ENCODE measurements at regions not wholly inside any gene's neighbourhood (a gene's known extent, or its start where the extent isn't known, plus 50 kb on each side); places are given as distances from the start of the nearest gene placed in this dataset.

DNA sequence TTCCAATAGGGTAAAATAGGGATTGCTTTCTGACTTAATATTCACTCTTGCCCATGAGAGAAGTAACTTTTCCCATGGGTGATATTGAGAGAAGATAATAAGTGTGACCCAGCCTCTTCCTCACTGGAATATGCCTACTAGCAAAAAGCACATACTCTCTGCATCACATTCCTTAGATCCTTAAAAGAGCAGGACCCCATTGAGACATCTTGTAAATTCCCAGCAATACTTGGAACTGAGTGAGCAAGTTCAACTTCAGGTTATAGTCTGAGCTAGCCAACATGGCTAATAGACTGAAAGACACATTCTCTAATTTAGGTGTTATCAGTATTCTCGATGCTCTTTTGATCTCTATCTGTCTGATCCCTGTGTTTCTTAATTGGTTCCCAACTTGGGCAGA is 1372.3 kb downstream of the STIM2 start:
- TF ChIP-seq POLR2A (IDR thresholded peaks at IDR 0.05): no peak
- TF ChIP-seq, protein P1, sequence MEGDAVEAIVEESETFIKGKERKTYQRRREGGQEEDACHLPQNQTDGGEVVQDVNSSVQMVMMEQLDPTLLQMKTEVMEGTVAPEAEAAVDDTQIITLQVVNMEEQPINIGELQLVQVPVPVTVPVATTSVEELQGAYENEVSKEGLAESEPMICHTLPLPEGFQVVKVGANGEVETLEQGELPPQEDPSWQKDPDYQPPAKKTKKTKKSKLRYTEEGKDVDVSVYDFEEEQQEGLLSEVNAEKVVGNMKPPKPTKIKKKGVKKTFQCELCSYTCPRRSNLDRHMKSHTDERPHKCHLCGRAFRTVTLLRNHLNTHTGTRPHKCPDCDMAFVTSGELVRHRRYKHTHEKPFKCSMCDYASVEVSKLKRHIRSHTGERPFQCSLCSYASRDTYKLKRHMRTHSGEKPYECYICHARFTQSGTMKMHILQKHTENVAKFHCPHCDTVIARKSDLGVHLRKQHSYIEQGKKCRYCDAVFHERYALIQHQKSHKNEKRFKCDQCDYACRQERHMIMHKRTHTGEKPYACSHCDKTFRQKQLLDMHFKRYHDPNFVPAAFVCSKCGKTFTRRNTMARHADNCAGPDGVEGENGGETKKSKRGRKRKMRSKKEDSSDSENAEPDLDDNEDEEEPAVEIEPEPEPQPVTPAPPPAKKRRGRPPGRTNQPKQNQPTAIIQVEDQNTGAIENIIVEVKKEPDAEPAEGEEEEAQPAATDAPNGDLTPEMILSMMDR (IDR thresholded peaks at IDR 0.05): no peak
- intact Hi-C loops (cut with DNase I; ENCODE audit: low total_unique reads): no loop called here
- DNase-seq (ENCODE audit: low spot score in 2 of 2): no peak
- H3K4me3 ChIP-seq (ENCODE audit: low read depth, poor library complexity, severe bottlenecking): no peak overlapping the region
- 48 to 60% methylated on average over 1 of the region's 1 CpG for WGBS, 2 donors

DNA sequence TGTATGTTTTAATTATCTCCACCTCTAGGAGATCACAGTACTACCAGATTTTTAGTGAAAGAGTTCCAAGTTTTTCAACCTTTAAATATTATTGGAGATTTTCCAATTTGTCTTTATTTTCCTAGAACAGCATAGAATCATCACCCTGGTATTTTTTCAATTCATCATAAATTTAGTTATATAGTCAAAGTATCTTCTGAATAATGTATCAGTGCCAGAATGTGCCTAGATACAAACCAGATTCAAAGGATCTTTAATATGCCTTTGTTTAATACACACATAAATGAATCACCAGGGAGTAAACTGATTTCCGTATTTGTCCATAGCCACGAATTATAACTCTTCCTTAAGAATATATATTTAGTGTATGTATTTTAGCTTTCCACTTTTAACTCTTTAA is 1373.1 kb downstream of the STIM2 start:
- TF ChIP-seq, protein P1 (IDR thresholded peaks at IDR 0.05): no peak
- TF ChIP-seq POLR2A (IDR thresholded peaks at IDR 0.05): no peak
- intact Hi-C loops (cut with DNase I; ENCODE audit: low total_unique reads): no loop called here
- no peak overlapping the region for H3K4me3 ChIP-seq (ENCODE audit: low read depth, poor library complexity, severe bottlenecking)
- no peak for DNase-seq (ENCODE audit: low spot score in 2 of 2)
- WGBS, 2 donors: 39 to 52% methylated on average over 2 of the region's 2 CpGs

DNA sequence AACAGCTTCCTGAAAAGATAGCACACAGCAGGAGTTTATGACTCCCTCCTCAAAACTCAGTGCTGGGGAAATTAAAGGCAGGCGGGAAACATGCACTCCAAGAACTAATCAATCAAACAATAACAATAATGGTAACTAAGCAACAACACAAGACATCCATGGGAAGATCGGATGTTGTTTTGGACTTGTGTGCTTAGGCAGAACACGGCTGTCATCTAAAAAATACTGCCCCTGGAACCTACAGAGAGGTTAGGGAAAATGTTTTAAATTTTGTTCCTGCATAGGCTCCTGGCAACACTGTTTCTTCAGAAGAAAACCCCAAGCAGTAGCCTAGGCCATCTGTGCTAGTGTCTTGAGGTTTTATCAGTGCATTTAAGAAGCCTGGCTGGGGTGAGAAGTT is 1378.2 kb downstream of the STIM2 start:
- WGBS, 2 donors: 41 to 59% methylated on average over 3 of the region's 3 CpGs
- intact Hi-C loops (cut with DNase I; ENCODE audit: low total_unique reads): no loop called here
- no peak for TF ChIP-seq POLR2A (IDR thresholded peaks at IDR 0.05)
- TF ChIP-seq, protein P1 (IDR thresholded peaks at IDR 0.05): no peak
- H3K4me3 ChIP-seq (ENCODE audit: low read depth, poor library complexity, severe bottlenecking): no peak overlapping the region
- no peak for DNase-seq (ENCODE audit: low spot score in 2 of 2)

DNA sequence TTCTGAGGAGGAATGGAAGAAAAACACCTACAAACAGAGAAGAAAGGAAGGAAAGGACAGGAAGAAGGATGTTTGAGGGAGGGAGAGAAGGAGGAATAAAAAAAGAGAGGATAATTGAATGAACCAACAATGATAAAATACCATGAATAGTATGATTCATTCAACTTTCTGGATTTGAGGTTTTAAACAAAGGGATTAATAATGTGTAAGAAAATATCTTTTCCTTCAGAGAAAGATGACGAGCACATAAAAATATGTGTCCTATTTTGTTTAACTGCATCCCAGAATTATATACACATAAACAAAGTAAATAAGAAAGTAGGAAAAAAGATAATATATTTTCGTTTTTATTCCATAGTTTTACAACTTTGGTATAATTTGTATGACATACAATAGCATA is 1380.4 kb downstream of the STIM2 start:
- TF ChIP-seq, protein P1 (IDR thresholded peaks at IDR 0.05): no peak
- TF ChIP-seq POLR2A (IDR thresholded peaks at IDR 0.05): no peak
- 69 to 77% methylated on average over 2 of the region's 2 CpGs for WGBS, 2 donors
- H3K4me3 ChIP-seq (ENCODE audit: low read depth, poor library complexity, severe bottlenecking): no peak overlapping the region
- intact Hi-C loops (cut with DNase I; ENCODE audit: low total_unique reads): no loop called here
- DNase-seq (ENCODE audit: low spot score in 2 of 2): no peak

DNA sequence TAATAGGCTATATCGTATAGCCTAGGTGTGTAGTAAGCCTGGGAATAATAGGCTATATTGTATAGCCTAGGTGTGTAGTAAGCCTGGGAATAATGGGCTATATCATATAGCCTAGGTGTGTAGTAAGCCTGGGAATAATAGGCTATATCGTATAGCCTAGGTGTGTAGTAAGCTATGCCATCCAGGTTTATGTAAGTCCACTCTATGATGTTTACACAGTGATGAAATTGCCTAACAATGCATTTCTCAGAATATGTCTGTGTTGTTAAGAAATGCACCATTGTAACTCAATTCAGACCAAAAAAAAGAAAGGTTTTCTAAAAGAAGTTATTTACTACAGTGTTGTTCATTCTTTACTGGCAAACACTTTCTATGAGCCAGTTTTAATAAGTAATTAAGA is 1387.2 kb downstream of the STIM2 start:
- intact Hi-C loops (cut with DNase I; ENCODE audit: low total_unique reads): no loop called here
- 87 to 95% methylated on average over 2 of the region's 2 CpGs for WGBS, 2 donors
- TF ChIP-seq POLR2A (IDR thresholded peaks at IDR 0.05): no peak
- TF ChIP-seq, protein P1 (IDR thresholded peaks at IDR 0.05): no peak
- no peak for DNase-seq (ENCODE audit: low spot score in 2 of 2)
- no peak overlapping the region for H3K4me3 ChIP-seq (ENCODE audit: low read depth, poor library complexity, severe bottlenecking)

DNA sequence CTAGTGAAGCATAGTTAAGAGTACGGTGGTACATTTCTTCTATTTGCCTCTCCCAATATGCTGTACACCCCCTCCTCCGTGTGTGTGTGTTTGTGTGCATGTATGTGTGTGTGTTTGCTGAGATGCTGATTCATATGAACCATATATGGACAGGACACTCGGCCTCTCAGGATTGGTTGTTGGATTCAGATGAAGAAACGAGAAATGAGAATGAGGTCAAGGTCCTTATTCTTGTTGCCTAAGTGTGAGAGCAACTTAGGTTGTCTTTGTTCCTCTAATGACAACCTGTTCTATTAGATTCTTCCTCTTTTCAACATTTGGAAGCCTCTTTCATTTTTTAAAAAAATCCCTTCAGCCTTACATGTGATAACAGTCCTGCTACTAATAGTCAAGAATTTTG is 1387.6 kb downstream of the STIM2 start:
- 56 to 58% methylated on average over 4 of the region's 4 CpGs for WGBS, 2 donors
- intact Hi-C loops (cut with DNase I; ENCODE audit: low total_unique reads): no loop called here
- TF ChIP-seq, protein P1 (IDR thresholded peaks at IDR 0.05): no peak
- no peak for TF ChIP-seq POLR2A (IDR thresholded peaks at IDR 0.05)
- no peak overlapping the region for H3K4me3 ChIP-seq (ENCODE audit: low read depth, poor library complexity, severe bottlenecking)
- DNase-seq (ENCODE audit: low spot score in 2 of 2): no peak

All from lower leg skin (tissue), 4 donors.